Effector memory CD8-positive, alpha-beta T cell (primary cell): ENCODE measurements at regions not wholly inside any gene's neighbourhood (a gene's known extent, or its start where the extent isn't known, plus 50 kb on each side); places are given as distances from the start of the nearest gene placed in this dataset.

Source experiments
- ATAC-seq: fragments of 150-1000 bp; cut with Tn5 transposase; replicated peaks from 2 replicates; pipeline ENCODE4 v1.10.0; 2021; ENCODE audit warnings: mild to moderate bottlenecking, moderate library complexity
- DNase-seq, 3 experiments: peaks; one replicate each; pipeline ENCODE4 v3.0.0; 2021
- H3K27ac Mint-ChIP-seq, 2 donors: one replicate each; pipeline ENCODE4 v1.8.0; 2022; ENCODE audit warnings: mild to moderate bottlenecking in 2 of 2, mixed read lengths in 2 of 2, moderate library complexity in 2 of 2
- H3K27me3 Mint-ChIP-seq, 2 donors: one replicate each; pipeline ENCODE4 v1.8.0; 2022; ENCODE audit warnings: mixed read lengths in 2 of 2
- H3K36me3 Mint-ChIP-seq: one replicate; pipeline ENCODE4 v1.8.0; 2022; ENCODE audit warnings: mild to moderate bottlenecking, moderate library complexity, mixed read lengths; ENCODE audit not compliant: insufficient read depth
- H3K4me1 Mint-ChIP-seq, 2 donors: one replicate each; pipeline ENCODE4 v1.8.0; 2022; ENCODE audit warnings: low read depth in 2 of 2, mixed read lengths in 2 of 2
- H3K4me3 Mint-ChIP-seq, 2 donors: one replicate each; pipeline ENCODE4 v1.8.0; 2022; ENCODE audit warnings: mild to moderate bottlenecking in 2 of 2, mixed read lengths in 2 of 2, moderate library complexity in 2 of 2
- H3K9me3 Mint-ChIP-seq, 2 donors: one replicate each; pipeline ENCODE4 v1.8.0; 2022; ENCODE audit warnings: mixed read lengths in 2 of 2

- no peak overlapping the region for H3K27ac Mint-ChIP-seq
- H3K36me3 Mint-ChIP-seq, result no peaks in the 10 kb centered on the region
- no peak overlapping the region for H3K4me3 Mint-ChIP-seq
- H3K27me3 Mint-ChIP-seq, result peaks cover 0 to 6% of the 10 kb centered on the region in 2 donors
- peaks cover 0 to 6% of the 10 kb centered on the region in 2 donors for H3K9me3 Mint-ChIP-seq
- no peaks in the 10 kb centered on the region for H3K4me1 Mint-ChIP-seq
- DNase-seq (no peak), ATAC-seq (no peak)
Observed at GRCh38 chr14:36083317-36083716, 93.2 kb downstream of the PTCSC3 start.

GRCh38 chr14:36078080-36078479 is 98.4 kb downstream of the PTCSC3 start:
- Mint-ChIP-seq H3K27ac (no peak overlapping the region), H3K4me3 (no peak overlapping the region), H3K36me3 (no peaks in the 10 kb centered on the region), H3K9me3 (peaks cover 0 to 2% of the 10 kb centered on the region in 2 donors), H3K4me1 (no peaks in the 10 kb centered on the region), H3K27me3 (peaks cover 0 to 8% of the 10 kb centered on the region in 2 donors)
- no peak for ATAC-seq
- DNase-seq, result no peak

- no peak for DNase-seq
- Mint-ChIP-seq H3K27me3 (peaks cover 3 to 8% of the 10 kb centered on the region in 2 donors), H3K4me3 (no peak overlapping the region), H3K9me3 (peaks cover 0 to 2% of the 10 kb centered on the region in 2 donors), H3K27ac (no peak overlapping the region), H3K36me3 (no peaks in the 10 kb centered on the region), H3K4me1 (no peaks in the 10 kb centered on the region)
- ATAC-seq, result no peak
Observed at GRCh38 chr14:36076197-36076596, 100.3 kb downstream of the PTCSC3 start.

GRCh38 chr14:36075203-36075602 is 101.3 kb downstream of the PTCSC3 start:
- no peaks in the 10 kb centered on the region for H3K4me1 Mint-ChIP-seq

GRCh38 chr14:36070720-36071043 is 105.8 kb downstream of the PTCSC3 start:
- no peak for ATAC-seq
- Mint-ChIP-seq H3K9me3 (no peaks in the 10 kb centered on the region), H3K27me3 (peaks cover 3 to 7% of the 10 kb centered on the region in 2 donors), H3K4me3 (no peak overlapping the region), H3K36me3 (no peaks in the 10 kb centered on the region), H3K4me1 (no peaks in the 10 kb centered on the region), H3K27ac (no peak overlapping the region)
- no peak for DNase-seq

More at GRCh38 chr14:36075203-36075602, 101.3 kb downstream of the PTCSC3 start:
- ATAC-seq (no peak), DNase-seq (no peak)
- H3K9me3 Mint-ChIP-seq, result peaks cover 0 to 2% of the 10 kb centered on the region in 2 donors
- no peak overlapping the region for H3K4me3 Mint-ChIP-seq
- no peaks in the 10 kb centered on the region for H3K36me3 Mint-ChIP-seq
- H3K27ac Mint-ChIP-seq, result no peak overlapping the region
- peaks cover 7 to 8% of the 10 kb centered on the region in 2 donors for H3K27me3 Mint-ChIP-seq

GRCh38 chr14:36070031-36070719 is 106.3 kb downstream of the PTCSC3 start:
- no peak for DNase-seq
- H3K4me3 Mint-ChIP-seq, result no peak overlapping the region
- no peaks in the 10 kb centered on the region for H3K36me3 Mint-ChIP-seq
- no peak for ATAC-seq
- H3K9me3 Mint-ChIP-seq, result no peaks in the 10 kb centered on the region
- no peak overlapping the region for H3K27ac Mint-ChIP-seq
- H3K4me1 Mint-ChIP-seq, result no peaks in the 10 kb centered on the region
- H3K27me3 Mint-ChIP-seq, result peaks cover 2 to 7% of the 10 kb centered on the region in 2 donors

- Mint-ChIP-seq H3K36me3 (no peaks in the 10 kb centered on the region), H3K27me3 (peaks cover 6 to 13% of the 10 kb centered on the region in 2 donors), H3K4me1 (no peaks in the 10 kb centered on the region), H3K9me3 (no peaks in the 10 kb centered on the region), H3K4me3 (no peak overlapping the region), H3K27ac (no peak overlapping the region)
- no peak for ATAC-seq
- DNase-seq, result no peak
Observed at GRCh38 chr14:36069535-36069900, 107.0 kb downstream of the PTCSC3 start.

- no peaks in the 10 kb centered on the region for H3K36me3 Mint-ChIP-seq
- no peak overlapping the region for H3K27ac Mint-ChIP-seq
- H3K9me3 Mint-ChIP-seq, result no peaks in the 10 kb centered on the region
- peaks cover 6 to 13% of the 10 kb centered on the region in 2 donors for H3K27me3 Mint-ChIP-seq
- DNase-seq, result no peak
- ATAC-seq, result no peak
- H3K4me1 Mint-ChIP-seq, result no peaks in the 10 kb centered on the region
- H3K4me3 Mint-ChIP-seq, result no peak overlapping the region
Observed at GRCh38 chr14:36068777-36069534, 107.6 kb downstream of the PTCSC3 start.

- no peak overlapping the region for H3K4me3 Mint-ChIP-seq
- H3K27me3 Mint-ChIP-seq, result peaks cover 6 to 13% of the 10 kb centered on the region in 2 donors
- no peaks in the 10 kb centered on the region for H3K9me3 Mint-ChIP-seq
- no peaks in the 10 kb centered on the region for H3K4me1 Mint-ChIP-seq
- no peaks in the 10 kb centered on the region for H3K36me3 Mint-ChIP-seq
- H3K27ac Mint-ChIP-seq, result no peak overlapping the region
- ATAC-seq (no peak), DNase-seq (no peak)
Observed at GRCh38 chr14:36067428-36068187, 108.9 kb downstream of the PTCSC3 start.

GRCh38 chr14:36066636-36067035 is 109.9 kb downstream of the PTCSC3 start:
- Mint-ChIP-seq H3K9me3 (no peaks in the 10 kb centered on the region), H3K36me3 (no peaks in the 10 kb centered on the region), H3K4me1 (no peaks in the 10 kb centered on the region), H3K27ac (no peak overlapping the region), H3K4me3 (no peak overlapping the region), H3K27me3 (peaks cover 6 to 13% of the 10 kb centered on the region in 2 donors)
- DNase-seq, result no peak
- no peak for ATAC-seq

GRCh38 chr14:36065831-36066230 is 110.7 kb downstream of the PTCSC3 start:
- Mint-ChIP-seq H3K4me1 (no peaks in the 10 kb centered on the region), H3K27ac (no peak overlapping the region), H3K36me3 (no peaks in the 10 kb centered on the region), H3K4me3 (no peak overlapping the region), H3K9me3 (no peaks in the 10 kb centered on the region), H3K27me3 (peaks cover 6% of the 10 kb centered on the region in 2 donors)
- DNase-seq, result no peak
- ATAC-seq, result no peak

GRCh38 chr14:36059531-36059930 is 117.0 kb downstream of the PTCSC3 start:
- Mint-ChIP-seq H3K27me3 (peaks cover 0 to 23% of the 10 kb centered on the region in 2 donors), H3K4me1 (no peaks in the 10 kb centered on the region)

GRCh38 chr14:36057452-36058116 is 118.9 kb downstream of the PTCSC3 start:
- no peak for ATAC-seq
- H3K9me3 Mint-ChIP-seq, result no peaks in the 10 kb centered on the region
- peaks cover 0 to 32% of the 10 kb centered on the region in 2 donors for H3K27me3 Mint-ChIP-seq
- H3K27ac Mint-ChIP-seq, result no peak overlapping the region
- H3K4me1 Mint-ChIP-seq, result no peaks in the 10 kb centered on the region
- no peaks in the 10 kb centered on the region for H3K36me3 Mint-ChIP-seq
- H3K4me3 Mint-ChIP-seq, result no peak overlapping the region
- DNase-seq, result no peak

More at GRCh38 chr14:36059531-36059930, 117.0 kb downstream of the PTCSC3 start:
- H3K27ac Mint-ChIP-seq, result no peak overlapping the region
- H3K9me3 Mint-ChIP-seq, result no peaks in the 10 kb centered on the region
- DNase-seq (no peak), ATAC-seq (no peak)
- no peaks in the 10 kb centered on the region for H3K36me3 Mint-ChIP-seq
- no peak overlapping the region for H3K4me3 Mint-ChIP-seq
